ENCODE measurements at regions not wholly inside any gene's neighbourhood (a gene's known extent, or its start where the extent isn't known, plus 50 kb on each side); places are given as distances from the start of the nearest gene placed in this dataset.

DNA sequence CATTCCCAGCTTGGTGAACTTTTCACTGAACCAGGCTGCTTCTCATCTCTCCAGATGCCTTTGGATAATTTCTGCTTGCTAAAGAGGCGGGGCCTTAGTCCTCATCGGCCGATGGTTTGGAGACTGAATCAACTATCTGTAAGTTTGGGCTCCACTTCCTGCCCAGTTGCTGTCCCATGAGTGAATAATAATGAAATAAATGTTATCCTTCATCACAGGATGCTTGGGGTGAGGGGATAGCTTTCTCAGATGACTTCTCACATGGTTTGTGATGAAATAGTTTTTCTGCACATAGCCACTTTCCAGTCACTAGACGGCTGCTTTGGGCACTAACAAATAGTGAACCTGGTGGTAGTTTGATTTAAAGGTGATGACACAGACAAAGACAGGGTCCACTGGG, 376.6 kb upstream of the TRIB2 start:
- Mint-ChIP-seq H3K27me3 (no peaks in the 10 kb centered on the region), H3K27ac (no peak overlapping the region), H3K4me3 (no peak overlapping the region), H3K4me1 (no peaks in the 10 kb centered on the region), H3K9me3 (peaks cover 5% of the 10 kb centered on the region), H3K36me3 (ENCODE audit: low read depth) (no peaks in the 10 kb centered on the region)
- TF ChIP-seq, protein P1, sequence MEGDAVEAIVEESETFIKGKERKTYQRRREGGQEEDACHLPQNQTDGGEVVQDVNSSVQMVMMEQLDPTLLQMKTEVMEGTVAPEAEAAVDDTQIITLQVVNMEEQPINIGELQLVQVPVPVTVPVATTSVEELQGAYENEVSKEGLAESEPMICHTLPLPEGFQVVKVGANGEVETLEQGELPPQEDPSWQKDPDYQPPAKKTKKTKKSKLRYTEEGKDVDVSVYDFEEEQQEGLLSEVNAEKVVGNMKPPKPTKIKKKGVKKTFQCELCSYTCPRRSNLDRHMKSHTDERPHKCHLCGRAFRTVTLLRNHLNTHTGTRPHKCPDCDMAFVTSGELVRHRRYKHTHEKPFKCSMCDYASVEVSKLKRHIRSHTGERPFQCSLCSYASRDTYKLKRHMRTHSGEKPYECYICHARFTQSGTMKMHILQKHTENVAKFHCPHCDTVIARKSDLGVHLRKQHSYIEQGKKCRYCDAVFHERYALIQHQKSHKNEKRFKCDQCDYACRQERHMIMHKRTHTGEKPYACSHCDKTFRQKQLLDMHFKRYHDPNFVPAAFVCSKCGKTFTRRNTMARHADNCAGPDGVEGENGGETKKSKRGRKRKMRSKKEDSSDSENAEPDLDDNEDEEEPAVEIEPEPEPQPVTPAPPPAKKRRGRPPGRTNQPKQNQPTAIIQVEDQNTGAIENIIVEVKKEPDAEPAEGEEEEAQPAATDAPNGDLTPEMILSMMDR (IDR thresholded peaks at IDR 0.05), result no peak
- ChIA-PET POLR2A (interaction anchor here (0.5 kb wide), 1 partner anchor 511 kb away, joined by 5 read pairs; no protein-coding TSS in a partner anchor), CTCF (no interaction called here)
- ATAC-seq (ENCODE audit: low read depth) (no peak), DNase-seq (no peak)
- intact Hi-C loops (cut with micrococcal nuclease), result no loop called here

DNA sequence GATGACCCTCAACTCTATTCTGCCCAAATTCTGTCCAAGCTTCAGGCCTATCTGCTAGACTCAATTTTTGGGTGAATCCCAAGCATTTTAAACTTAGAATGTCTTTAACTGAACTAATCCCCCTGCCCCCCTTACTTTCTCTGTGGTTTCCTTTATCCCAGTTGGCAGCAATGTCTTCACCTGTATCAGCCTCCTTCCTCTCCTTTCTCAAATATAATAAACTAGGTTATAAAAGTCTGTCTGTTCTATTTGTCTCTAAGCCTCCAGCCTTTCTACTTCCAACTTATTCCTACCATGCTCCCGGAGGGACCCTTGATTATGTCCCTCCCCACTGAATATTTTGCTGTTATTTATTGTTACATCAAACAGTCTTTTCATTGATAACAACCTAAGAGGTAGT, 375.5 kb upstream of the TRIB2 start:
- H3K36me3 Mint-ChIP-seq (ENCODE audit: low read depth), result no peaks in the 10 kb centered on the region
- POLR2A ChIA-PET, result no interaction called here
- no peaks in the 10 kb centered on the region for H3K4me1 Mint-ChIP-seq
- no peak for ATAC-seq (ENCODE audit: low read depth)
- no peak overlapping the region for H3K4me3 Mint-ChIP-seq
- TF ChIP-seq, protein P1 (IDR thresholded peaks at IDR 0.05), result no peak
- H3K27me3 Mint-ChIP-seq, result no peaks in the 10 kb centered on the region
- H3K9me3 Mint-ChIP-seq, result peaks cover 5% of the 10 kb centered on the region
- no peak for DNase-seq
- H3K27ac Mint-ChIP-seq, result no peak overlapping the region
- CTCF ChIA-PET, result no interaction called here
- intact Hi-C loops (cut with micrococcal nuclease), result no loop called here

DNA sequence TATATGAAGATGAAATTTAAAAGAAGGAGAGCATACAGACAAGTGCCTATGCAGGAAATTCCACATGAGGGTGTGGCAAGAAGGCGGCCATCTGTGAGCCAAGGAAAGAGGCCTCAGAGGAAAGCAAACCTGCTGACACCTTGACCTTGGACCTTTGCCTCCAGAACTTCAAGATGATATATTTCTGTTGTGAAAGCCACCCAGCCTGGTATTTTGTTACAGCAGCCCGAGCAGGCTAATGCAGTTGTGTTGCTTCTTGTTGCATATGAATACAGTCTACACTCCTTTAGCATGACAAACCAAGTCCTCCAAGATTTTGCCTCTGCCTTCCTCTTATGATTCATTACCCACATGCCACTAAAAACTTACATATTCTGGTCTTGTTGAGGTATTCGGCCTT, 374.8 kb upstream of the TRIB2 start:
- ChIA-PET POLR2A (no interaction called here), CTCF (no interaction called here)
- no peaks in the 10 kb centered on the region for H3K27me3 Mint-ChIP-seq
- ATAC-seq (ENCODE audit: low read depth), result no peak
- intact Hi-C loops (cut with micrococcal nuclease), result no loop called here
- TF ChIP-seq, protein P1 (IDR thresholded peaks at IDR 0.05), result no peak
- no peaks in the 10 kb centered on the region for H3K36me3 Mint-ChIP-seq (ENCODE audit: low read depth)
- H3K9me3 Mint-ChIP-seq, result peaks cover 5% of the 10 kb centered on the region
- no peak for DNase-seq
- no peaks in the 10 kb centered on the region for H3K4me1 Mint-ChIP-seq
- H3K4me3 Mint-ChIP-seq, result no peak overlapping the region
- no peak overlapping the region for H3K27ac Mint-ChIP-seq

DNA sequence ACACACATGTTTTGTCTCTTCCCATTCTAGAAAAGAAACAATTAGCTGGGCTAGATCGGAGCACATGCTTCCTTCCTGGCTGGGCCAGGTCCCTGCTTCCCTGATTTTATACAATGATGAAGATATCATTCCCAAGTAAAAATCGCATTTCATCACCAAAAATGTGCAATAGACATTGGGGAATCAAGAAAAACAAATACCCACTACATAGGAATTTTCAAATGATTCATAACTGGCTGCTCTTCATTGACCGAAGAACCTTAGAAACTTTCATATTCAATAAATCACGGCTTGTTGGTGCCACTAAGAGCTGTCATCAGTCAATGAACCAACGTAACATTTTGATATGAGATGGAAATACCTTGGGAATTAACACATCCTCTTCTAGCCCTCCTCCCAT, 373.6 kb upstream of the TRIB2 start:
- Mint-ChIP-seq H3K36me3 (ENCODE audit: low read depth) (no peaks in the 10 kb centered on the region), H3K4me3 (no peak overlapping the region), H3K9me3 (peaks cover 5% of the 10 kb centered on the region), H3K27ac (no peak overlapping the region), H3K4me1 (no peaks in the 10 kb centered on the region), H3K27me3 (no peaks in the 10 kb centered on the region)
- ATAC-seq (ENCODE audit: low read depth) (no peak), DNase-seq (no peak)
- intact Hi-C loops (cut with micrococcal nuclease), result no loop called here
- ChIA-PET CTCF (no interaction called here), POLR2A (no interaction called here)
- TF ChIP-seq, protein P1 (IDR thresholded peaks at IDR 0.05), result no peak

DNA sequence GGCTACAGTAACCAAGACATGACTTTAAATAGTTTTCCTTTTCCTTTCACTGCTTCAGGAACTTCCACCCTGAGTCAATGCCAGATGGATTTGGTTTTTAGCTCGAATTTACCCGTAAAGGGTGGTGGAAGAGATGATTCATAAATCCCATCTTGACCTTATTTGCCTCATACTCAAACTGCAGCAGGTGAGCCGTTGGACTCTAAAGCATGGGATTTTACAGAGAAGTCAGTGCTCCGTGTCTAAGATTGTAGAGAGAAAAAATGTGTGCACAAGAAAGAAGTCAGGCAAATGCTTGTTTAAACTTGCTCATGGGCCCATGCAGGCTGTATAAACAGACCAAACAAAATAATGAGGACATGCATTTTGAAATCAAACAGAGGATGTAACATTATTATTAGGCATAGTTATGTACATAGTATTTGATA, 369.7 kb upstream of the TRIB2 start:
- POLR2A ChIA-PET, result no interaction called here
- Mint-ChIP-seq H3K27ac (no peak overlapping the region), H3K27me3 (no peaks in the 10 kb centered on the region), H3K4me3 (no peak overlapping the region), H3K36me3 (ENCODE audit: low read depth) (no peaks in the 10 kb centered on the region), H3K9me3 (peaks cover 5% of the 10 kb centered on the region), H3K4me1 (no peaks in the 10 kb centered on the region)
- intact Hi-C loops (cut with micrococcal nuclease), result no loop called here
- TF ChIP-seq, protein P1 (IDR thresholded peaks at IDR 0.05), result no peak
- CTCF ChIA-PET, result no interaction called here
- ATAC-seq (ENCODE audit: low read depth) (no peak), DNase-seq (no peak)
